Gastrocnemius medialis (tissue), 4 donors: ENCODE measurements at regions not wholly inside any gene's neighbourhood (a gene's known extent, or its start where the extent isn't known, plus 50 kb on each side); places are given as distances from the start of the nearest gene placed in this dataset.

Experiments used
- ATAC-seq, 2 donors: fragments of 150-250 bp; one replicate each; pipeline ENCODE4 v1.9.1; 2016
- DNase-seq, 2 donors: peaks; one replicate each; pipeline ENCODE4 v3.0.0-alpha.2; 2019
- H3K27ac ChIP-seq, 4 donors: fragments of 200-600 bp; sonication (generic); 1 replicate in 1 of 4; 2 replicates in 3 of 4; pipeline ENCODE4 v1.5.1; 2016 to 2018; ENCODE audit warnings: mild to moderate bottlenecking in 2 of 4, moderate library complexity in 1 of 4
- H3K27me3 ChIP-seq, 3 donors: fragments of 200-600 bp; sonication (generic) in 2 of 3; 1 replicate in 1 of 3; 2 replicates in 2 of 3; pipeline versions ENCODE4 v1.5.1 to v1.6.0; 2016 to 2019; ENCODE audit warnings: mild to moderate bottlenecking in 1 of 3, moderate library complexity in 1 of 3
- H3K36me3 ChIP-seq, 2 donors: fragments of 200-600 bp; sonication (generic) in 1 of 2; one replicate each; pipeline ENCODE4 v1.5.1; 2017 to 2018
- H3K4me1 ChIP-seq, 2 donors: fragments of 200-600 bp; sonication (generic) in 1 of 2; one replicate each; pipeline ENCODE4 v1.5.1; 2016 to 2017; ENCODE audit warnings: mild to moderate bottlenecking in 2 of 2
- H3K4me3 ChIP-seq, 4 donors: fragments of 200-600 bp; sonication (generic) in 3 of 4; 1 replicate in 1 of 4; 2 replicates in 3 of 4; pipeline ENCODE4 v1.5.1; 2016 to 2019; ENCODE audit warnings: mild to moderate bottlenecking in 2 of 4
- H3K9me3 ChIP-seq, 3 donors: fragments of 200-600 bp; sonication (generic) in 2 of 3; 1 replicate in 1 of 3; 2 replicates in 2 of 3; pipeline ENCODE4 v1.5.1; 2016 to 2019
- CTCF ChIP-seq, 5 experiments: fragments of 450-650 bp in 3 of 5; fragments of 200-600 bp in 2 of 5; sonication (generic) in 2 of 5; IDR thresholded peaks in 4 of 5; conservative IDR thresholded peaks in 1 of 5; 1 replicate in 4 of 5; 2 replicates in 1 of 5; pipeline ENCODE4 v1.5.1; 2016 to 2019; ENCODE audit warnings: antibody characterized with exemption in 5 of 5, mild to moderate bottlenecking in 3 of 5, moderate library complexity in 3 of 5
- POLR2A ChIP-seq, 2 donors: fragments of 450-650 bp; IDR thresholded peaks; one replicate each; pipeline ENCODE4 v1.6.1; 2017; ENCODE audit warnings: antibody characterized with exemption in 2 of 2, mild to moderate bottlenecking in 2 of 2, moderate library complexity in 2 of 2
- in situ Hi-C, 4 donors: fragments of 200-750 bp; cut with MboI; loops; one replicate each; pipeline versions ENCODE4 v1.15.0 to v1.8.0; 2017; ENCODE audit warnings: low sequenced_read_pairs in 4 of 4
- intact Hi-C: fragments of 100-400 bp; cut with DNase I; formaldehyde crosslinking; loops from one replicate; pipeline ENCODE4 v1.15.1; 2023; ENCODE audit warnings: low total_unique reads

GRCh38 chr17:27241346-27241946 is 52.5 kb upstream of the WSB1 start:
- Histone ChIP-seq H3K36me3 (no peaks in the 10 kb centered on the region), H3K4me1 (peaks cover 17 to 22% of the 10 kb centered on the region in 2 donors), H3K27me3 (no peaks in the 10 kb centered on the region), H3K4me3 (no peak overlapping the region), H3K27ac (no peak overlapping the region), H3K9me3 (no peaks in the 10 kb centered on the region)
- DNase-seq (no peak), ATAC-seq (no peak)
- in situ Hi-C loops (loop anchor here in 2 of 4 donors (10.0 to 25.0 kb wide), 2 partner anchors 93 to 246 kb away; no protein-coding TSS in a partner anchor), intact Hi-C loops (no loop called here)
- no peak for TF ChIP-seq POLR2A (IDR thresholded peaks at IDR 0.05)
- TF ChIP-seq CTCF (IDR thresholded peaks at IDR 0.05 in 4 of 5, conservative IDR thresholded peaks at IDR 0.05 in 1 of 5), result no peak

- ATAC-seq, result no peak
These were observed 51.0 kb upstream of the WSB1 start for GRCh38 chr17:27242951-27243350.

GRCh38 chr17:27244011-27244410 is 49.9 kb upstream of the WSB1 start:
- no peaks in the 10 kb centered on the region for H3K36me3 ChIP-seq
- no peaks in the 10 kb centered on the region for H3K9me3 ChIP-seq
- in situ Hi-C loops (loop anchor here in 2 of 4 donors (10.0 to 25.0 kb wide), 2 partner anchors 91 to 243 kb away; no protein-coding TSS in a partner anchor), intact Hi-C loops (loop anchor here (2.0 kb wide), 2 partner anchors 327 to 357 kb away; no protein-coding TSS in a partner anchor)
- peaks cover 19 to 27% of the 10 kb centered on the region in 2 donors for H3K4me1 ChIP-seq
- no peak overlapping the region for H3K4me3 ChIP-seq
- no peaks in the 10 kb centered on the region for H3K27me3 ChIP-seq
- TF ChIP-seq CTCF (IDR thresholded peaks at IDR 0.05 in 4 of 5, conservative IDR thresholded peaks at IDR 0.05 in 1 of 5), result no peak
- TF ChIP-seq POLR2A (IDR thresholded peaks at IDR 0.05), result no peak
- no peak for ATAC-seq
- no peak for DNase-seq
- H3K27ac ChIP-seq, result peak overlapping the region; percentile 63 to 87 (median 81)

More at GRCh38 chr17:27242951-27243350, 51.0 kb upstream of the WSB1 start:
- no peak for DNase-seq
- TF ChIP-seq POLR2A (IDR thresholded peaks at IDR 0.05) (no peak), CTCF (IDR thresholded peaks at IDR 0.05 in 4 of 5, conservative IDR thresholded peaks at IDR 0.05 in 1 of 5) (no peak)
- Histone ChIP-seq H3K27me3 (no peaks in the 10 kb centered on the region), H3K9me3 (no peaks in the 10 kb centered on the region), H3K27ac (peak overlapping the region in 1 of 4 donors; percentile 87), H3K36me3 (no peaks in the 10 kb centered on the region), H3K4me1 (peaks cover 19 to 27% of the 10 kb centered on the region in 2 donors), H3K4me3 (no peak overlapping the region)
- intact Hi-C loops, result no loop called here
- in situ Hi-C loops, result loop anchor here in 2 of 4 donors (10.0 to 25.0 kb wide), 2 partner anchors 92 to 244 kb away; no protein-coding TSS in a partner anchor
